ENCODE measurements at regions not wholly inside any gene's neighbourhood (a gene's known extent, or its start where the extent isn't known, plus 50 kb on each side); places are given as distances from the start of the nearest gene placed in this dataset.
A peak's percentile ranks its signal among the peaks of the same experiment; 100 is the strongest.
"Not testable (repeated sequence)": the region's sequence is repeated elsewhere in the genome, so short reads cannot be mapped to it uniquely, and the experiment has no call there.

- peak; percentile 90 for ATAC-seq (replicated peaks)
- Mint-ChIP-seq H3K27ac (peak overlapping the region; percentile 60 to 77), H3K4me1 (ENCODE audit: low read depth in 2 of 2) (peaks cover 25 to 29% of the 10 kb centered on the region in 2 donors), H3K4me3 (peak overlapping the region; percentile 21 to 40), H3K27me3 (no peaks in the 10 kb centered on the region), H3K9me3 (no peaks in the 10 kb centered on the region), H3K36me3 (ENCODE audit: insufficient read depth) (no peaks in the 10 kb centered on the region)
- DNase-seq: peak; percentile 32 to 38 (median 37)
Observed at GRCh38 chr4:184282251-184282713, 64.6 kb upstream of the ENPP6 start.

- Mint-ChIP-seq H3K36me3 (ENCODE audit: insufficient read depth) (no peaks in the 10 kb centered on the region), H3K9me3 (peaks cover 2 to 4% of the 10 kb centered on the region in 2 donors), H3K4me3 (peak overlapping the region; percentile 35 to 40), H3K27ac (peak overlapping the region; percentile 57 to 77), H3K4me1 (ENCODE audit: low read depth in 2 of 2) (peaks cover 25 to 29% of the 10 kb centered on the region in 2 donors), H3K27me3 (no peaks in the 10 kb centered on the region)
- no peak for DNase-seq
- ATAC-seq (replicated peaks): no peak
Observed at GRCh38 chr4:184281231-184282139, 63.8 kb upstream of the ENPP6 start.

GRCh38 chr4:184280591-184281071 lies 63.0 kb upstream of the ENPP6 start:
- peak overlapping the region; percentile 57 to 77 for H3K27ac Mint-ChIP-seq
- peak overlapping the region in 1 of 2 donors; percentile 40 for H3K4me3 Mint-ChIP-seq
- no peaks in the 10 kb centered on the region for H3K36me3 Mint-ChIP-seq (ENCODE audit: insufficient read depth)
- ATAC-seq (replicated peaks) (no peak), DNase-seq (no peak)
- H3K27me3 Mint-ChIP-seq: no peaks in the 10 kb centered on the region
- peaks cover 25 to 29% of the 10 kb centered on the region in 2 donors for H3K4me1 Mint-ChIP-seq (ENCODE audit: low read depth in 2 of 2)
- H3K9me3 Mint-ChIP-seq: peaks cover 5 to 7% of the 10 kb centered on the region in 2 donors

- peaks cover 25 to 29% of the 10 kb centered on the region in 2 donors for H3K4me1 Mint-ChIP-seq (ENCODE audit: low read depth in 2 of 2)
- H3K36me3 Mint-ChIP-seq (ENCODE audit: insufficient read depth): no peaks in the 10 kb centered on the region
- H3K27ac Mint-ChIP-seq: no peak overlapping the region
- H3K9me3 Mint-ChIP-seq: peaks cover 5 to 7% of the 10 kb centered on the region in 2 donors
- no peak overlapping the region for H3K4me3 Mint-ChIP-seq
- ATAC-seq (replicated peaks): no peak
- no peaks in the 10 kb centered on the region for H3K27me3 Mint-ChIP-seq
- no peak for DNase-seq
Observed at GRCh38 chr4:184280137-184280536, 62.5 kb upstream of the ENPP6 start.

- ATAC-seq (replicated peaks) (no peak), DNase-seq (no peak)
- Mint-ChIP-seq H3K36me3 (ENCODE audit: insufficient read depth) (no peaks in the 10 kb centered on the region), H3K4me1 (ENCODE audit: low read depth in 2 of 2) (peaks cover 25 to 29% of the 10 kb centered on the region in 2 donors), H3K27ac (no peak overlapping the region), H3K4me3 (no peak overlapping the region), H3K27me3 (no peaks in the 10 kb centered on the region), H3K9me3 (peaks cover 5 to 7% of the 10 kb centered on the region in 2 donors)
Observed at GRCh38 chr4:184279496-184280061, 61.9 kb upstream of the ENPP6 start.

- not testable (repeated sequence) for H3K27me3 Mint-ChIP-seq; DNase-seq; H3K4me3 Mint-ChIP-seq; H3K36me3 Mint-ChIP-seq (ENCODE audit: insufficient read depth); H3K9me3 Mint-ChIP-seq; ATAC-seq (replicated peaks)
- H3K27ac Mint-ChIP-seq: peak overlapping the region in 1 of 2 donors; percentile 28
- peaks cover 20 to 23% of the 10 kb centered on the region in 2 donors for H3K4me1 Mint-ChIP-seq (ENCODE audit: low read depth in 2 of 2)
Observed at GRCh38 chr4:184277769-184278168, 60.1 kb upstream of the ENPP6 start.

GRCh38 chr4:184277010-184277409 lies 59.3 kb upstream of the ENPP6 start:
- ATAC-seq (replicated peaks); H3K27me3 Mint-ChIP-seq; DNase-seq; H3K36me3 Mint-ChIP-seq (ENCODE audit: insufficient read depth); H3K9me3 Mint-ChIP-seq; H3K4me3 Mint-ChIP-seq; H3K27ac Mint-ChIP-seq: not testable (repeated sequence)
- peaks cover 13 to 17% of the 10 kb centered on the region in 2 donors for H3K4me1 Mint-ChIP-seq (ENCODE audit: low read depth in 2 of 2)

GRCh38 chr4:184276346-184276745 lies 58.7 kb upstream of the ENPP6 start:
- ATAC-seq (replicated peaks); H3K4me3 Mint-ChIP-seq; H3K27me3 Mint-ChIP-seq; H3K9me3 Mint-ChIP-seq; H3K27ac Mint-ChIP-seq; H3K36me3 Mint-ChIP-seq (ENCODE audit: insufficient read depth); DNase-seq: not testable (repeated sequence)
- H3K4me1 Mint-ChIP-seq (ENCODE audit: low read depth in 2 of 2): peaks cover 6 to 10% of the 10 kb centered on the region in 2 donors

GRCh38 chr4:184275766-184276165 lies 58.1 kb upstream of the ENPP6 start:
- ATAC-seq (replicated peaks) (no peak), DNase-seq (no peak)

GRCh38 chr4:184274286-184274951 lies 56.7 kb upstream of the ENPP6 start:
- Mint-ChIP-seq H3K27me3 (no peaks in the 10 kb centered on the region), H3K4me1 (ENCODE audit: low read depth in 2 of 2) (peaks cover 0 to 4% of the 10 kb centered on the region in 2 donors), H3K9me3 (peaks cover 5 to 7% of the 10 kb centered on the region in 2 donors), H3K4me3 (no peak overlapping the region), H3K36me3 (ENCODE audit: insufficient read depth) (no peaks in the 10 kb centered on the region), H3K27ac (no peak overlapping the region)
- ATAC-seq (replicated peaks) (no peak), DNase-seq (no peak)

More at GRCh38 chr4:184275766-184276165, 58.1 kb upstream of the ENPP6 start:
- H3K4me1 Mint-ChIP-seq (ENCODE audit: low read depth in 2 of 2): peaks cover under 1 to 4% of the 10 kb centered on the region in 2 donors
- no peaks in the 10 kb centered on the region for H3K36me3 Mint-ChIP-seq (ENCODE audit: insufficient read depth)
- H3K27ac Mint-ChIP-seq: no peak overlapping the region
- H3K27me3 Mint-ChIP-seq: no peaks in the 10 kb centered on the region
- H3K9me3 Mint-ChIP-seq: peaks cover 5 to 7% of the 10 kb centered on the region in 2 donors
- no peak overlapping the region for H3K4me3 Mint-ChIP-seq

- no peak for DNase-seq
- ATAC-seq (replicated peaks): no peak
- Mint-ChIP-seq H3K4me1 (ENCODE audit: low read depth in 2 of 2) (peaks cover 0 to 6% of the 10 kb centered on the region in 2 donors), H3K4me3 (no peak overlapping the region), H3K36me3 (ENCODE audit: insufficient read depth) (no peaks in the 10 kb centered on the region), H3K27ac (peak overlapping the region in 1 of 2 donors; percentile 26), H3K27me3 (no peaks in the 10 kb centered on the region), H3K9me3 (peaks cover 5 to 7% of the 10 kb centered on the region in 2 donors)
Observed at GRCh38 chr4:184273166-184274147, 55.8 kb upstream of the ENPP6 start.

GRCh38 chr4:184270808-184271413 lies 53.2 kb upstream of the ENPP6 start:
- Mint-ChIP-seq H3K36me3 (ENCODE audit: insufficient read depth) (peaks cover 7% of the 10 kb centered on the region), H3K4me1 (ENCODE audit: low read depth in 2 of 2) (peaks cover 9 to 23% of the 10 kb centered on the region in 2 donors), H3K4me3 (no peak overlapping the region), H3K9me3 (no peaks in the 10 kb centered on the region), H3K27me3 (no peaks in the 10 kb centered on the region), H3K27ac (no peak overlapping the region)
- no peak for DNase-seq
- no peak for ATAC-seq (replicated peaks)
